Hepatocyte (in vitro differentiated cells): ENCODE measurements at regions not wholly inside any gene's neighbourhood (a gene's known extent, or its start where the extent isn't known, plus 50 kb on each side); places are given as distances from the start of the nearest gene placed in this dataset.

ENCODE experiments used
- EZH2 ChIP-seq: fragments of 200-600 bp; sonication (generic); IDR thresholded peaks from 2 replicates; pipeline ENCODE4 v1.6.1; 2016; ENCODE audit warnings: antibody characterized with exemption, mild to moderate bottlenecking, borderline replicate concordance
- TF ChIP-seq, protein P1 (sequence below): fragments of 200-600 bp; sonication (generic); IDR thresholded peaks from 2 replicates; pipeline ENCODE4 v1.5.1; 2016; ENCODE audit warnings: antibody characterized with exemption, mild to moderate bottlenecking; ENCODE audit not compliant: poor library complexity

DNA sequence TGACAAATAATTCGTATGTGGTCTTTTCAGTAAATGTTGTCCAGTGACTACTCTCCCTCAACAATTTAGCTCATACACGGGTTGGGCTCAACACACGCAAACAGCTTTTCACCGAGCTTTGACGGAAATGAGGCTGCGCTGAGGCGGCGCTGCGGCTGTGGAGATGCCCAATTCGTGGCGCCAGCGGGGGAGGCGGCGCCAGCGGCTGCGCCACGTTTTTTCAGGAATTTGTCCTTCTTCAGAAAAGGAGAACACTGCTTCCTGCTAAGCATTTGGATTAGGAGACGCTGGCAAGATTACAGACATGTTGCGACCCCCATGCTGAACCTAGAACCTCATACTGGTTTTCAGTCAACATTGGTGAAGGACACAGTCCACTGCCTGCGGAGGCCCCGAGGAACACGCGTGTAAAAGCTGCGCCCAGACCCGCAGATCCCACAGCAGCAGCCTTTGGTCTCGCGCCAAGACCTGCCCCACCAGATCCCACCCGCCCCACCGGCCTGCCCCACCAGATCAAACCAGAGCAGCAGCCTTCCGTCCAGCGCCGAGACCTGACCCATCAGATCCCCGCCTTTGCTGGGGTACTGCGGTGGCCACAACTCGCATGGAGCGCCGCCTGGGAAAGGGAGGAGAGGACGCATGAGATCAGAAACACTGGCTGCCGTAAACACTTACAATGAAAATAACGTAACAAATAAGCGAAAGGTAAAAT, 173.8 kb downstream of the TMEM18 start:
- TF ChIP-seq, protein P1, sequence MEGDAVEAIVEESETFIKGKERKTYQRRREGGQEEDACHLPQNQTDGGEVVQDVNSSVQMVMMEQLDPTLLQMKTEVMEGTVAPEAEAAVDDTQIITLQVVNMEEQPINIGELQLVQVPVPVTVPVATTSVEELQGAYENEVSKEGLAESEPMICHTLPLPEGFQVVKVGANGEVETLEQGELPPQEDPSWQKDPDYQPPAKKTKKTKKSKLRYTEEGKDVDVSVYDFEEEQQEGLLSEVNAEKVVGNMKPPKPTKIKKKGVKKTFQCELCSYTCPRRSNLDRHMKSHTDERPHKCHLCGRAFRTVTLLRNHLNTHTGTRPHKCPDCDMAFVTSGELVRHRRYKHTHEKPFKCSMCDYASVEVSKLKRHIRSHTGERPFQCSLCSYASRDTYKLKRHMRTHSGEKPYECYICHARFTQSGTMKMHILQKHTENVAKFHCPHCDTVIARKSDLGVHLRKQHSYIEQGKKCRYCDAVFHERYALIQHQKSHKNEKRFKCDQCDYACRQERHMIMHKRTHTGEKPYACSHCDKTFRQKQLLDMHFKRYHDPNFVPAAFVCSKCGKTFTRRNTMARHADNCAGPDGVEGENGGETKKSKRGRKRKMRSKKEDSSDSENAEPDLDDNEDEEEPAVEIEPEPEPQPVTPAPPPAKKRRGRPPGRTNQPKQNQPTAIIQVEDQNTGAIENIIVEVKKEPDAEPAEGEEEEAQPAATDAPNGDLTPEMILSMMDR: no peak
- TF ChIP-seq EZH2: no peak
